Upper lobe of right lung (tissue), 1 donor: ENCODE measurements at regions not wholly inside any gene's neighbourhood (a gene's known extent, or its start where the extent isn't known, plus 50 kb on each side); places are given as distances from the start of the nearest gene placed in this dataset.
"Not testable (repeated sequence)": the region's sequence is repeated elsewhere in the genome, so short reads cannot be mapped to it uniquely, and the experiment has no call there.

Experiments
- ATAC-seq: fragments of 200-7000 bp; cut with Tn5 transposase; one replicate; pipeline ENCODE4 v1.9.1; 2020; ENCODE audit warnings: mild to moderate bottlenecking, moderate library complexity
- DNase-seq: peaks from one replicate; pipeline ENCODE4 v3.0.0-alpha.2; 2020
- H3K27ac ChIP-seq: fragments of 200-600 bp; one replicate; pipeline ENCODE4 v1.8.0; 2022
- H3K27me3 ChIP-seq: fragments of 200-600 bp; one replicate; pipeline ENCODE4 v1.8.0; 2022; ENCODE audit warnings: mild to moderate bottlenecking
- H3K36me3 ChIP-seq: fragments of 200-600 bp; one replicate; pipeline ENCODE4 v1.8.0; 2022
- H3K4me1 ChIP-seq: fragments of 200-600 bp; one replicate; pipeline ENCODE4 v1.8.0; 2022
- H3K4me3 ChIP-seq: fragments of 200-600 bp; one replicate; pipeline ENCODE4 v1.8.0; 2022; ENCODE audit warnings: mild to moderate bottlenecking
- H3K9me3 ChIP-seq: fragments of 200-600 bp; one replicate; pipeline ENCODE4 v1.8.0; 2022
- intact Hi-C: fragments of 100-400 bp; cut with DNase I; formaldehyde crosslinking; loops from one replicate; pipeline ENCODE4 v1.11.0; 2022
- TF ChIP-seq, protein P1 (sequence below): fragments of 200-600 bp; IDR thresholded peaks from one replicate; pipeline ENCODE4 v1.8.0; 2022; ENCODE audit warnings: antibody characterized with exemption
- donor health status: DM: no; HTN: yes; CAD: no; lungs with severe emphysema.

DNA sequence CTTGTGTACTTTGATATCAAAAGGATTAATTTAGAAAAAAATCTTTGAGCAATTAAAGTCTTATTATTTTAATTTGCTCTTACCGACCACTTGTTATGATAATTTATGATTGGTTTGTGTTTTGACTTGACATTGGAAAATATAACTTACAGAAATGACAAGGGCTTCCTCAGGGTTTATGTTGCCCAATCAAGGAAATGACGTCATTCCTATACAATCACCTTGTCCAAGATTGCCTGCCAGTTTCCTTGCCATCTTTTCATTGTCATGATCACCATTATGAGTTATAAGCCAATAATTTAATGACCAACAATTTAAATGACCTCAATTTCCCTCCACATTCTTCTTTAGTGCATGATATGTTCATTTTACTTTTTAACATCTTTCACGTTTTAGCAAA lies 351.8 kb upstream of the TMEFF2 start:
- no peak overlapping the region for H3K4me3 ChIP-seq
- H3K36me3 ChIP-seq = no peaks in the 10 kb centered on the region
- no peaks in the 10 kb centered on the region for H3K9me3 ChIP-seq
- H3K27ac ChIP-seq = no peak overlapping the region
- ATAC-seq (no peak), DNase-seq (no peak)
- H3K27me3 ChIP-seq = no peaks in the 10 kb centered on the region
- intact Hi-C loops = no loop called here
- TF ChIP-seq, protein P1, sequence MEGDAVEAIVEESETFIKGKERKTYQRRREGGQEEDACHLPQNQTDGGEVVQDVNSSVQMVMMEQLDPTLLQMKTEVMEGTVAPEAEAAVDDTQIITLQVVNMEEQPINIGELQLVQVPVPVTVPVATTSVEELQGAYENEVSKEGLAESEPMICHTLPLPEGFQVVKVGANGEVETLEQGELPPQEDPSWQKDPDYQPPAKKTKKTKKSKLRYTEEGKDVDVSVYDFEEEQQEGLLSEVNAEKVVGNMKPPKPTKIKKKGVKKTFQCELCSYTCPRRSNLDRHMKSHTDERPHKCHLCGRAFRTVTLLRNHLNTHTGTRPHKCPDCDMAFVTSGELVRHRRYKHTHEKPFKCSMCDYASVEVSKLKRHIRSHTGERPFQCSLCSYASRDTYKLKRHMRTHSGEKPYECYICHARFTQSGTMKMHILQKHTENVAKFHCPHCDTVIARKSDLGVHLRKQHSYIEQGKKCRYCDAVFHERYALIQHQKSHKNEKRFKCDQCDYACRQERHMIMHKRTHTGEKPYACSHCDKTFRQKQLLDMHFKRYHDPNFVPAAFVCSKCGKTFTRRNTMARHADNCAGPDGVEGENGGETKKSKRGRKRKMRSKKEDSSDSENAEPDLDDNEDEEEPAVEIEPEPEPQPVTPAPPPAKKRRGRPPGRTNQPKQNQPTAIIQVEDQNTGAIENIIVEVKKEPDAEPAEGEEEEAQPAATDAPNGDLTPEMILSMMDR = no peak
- H3K4me1 ChIP-seq = no peaks in the 10 kb centered on the region

DNA sequence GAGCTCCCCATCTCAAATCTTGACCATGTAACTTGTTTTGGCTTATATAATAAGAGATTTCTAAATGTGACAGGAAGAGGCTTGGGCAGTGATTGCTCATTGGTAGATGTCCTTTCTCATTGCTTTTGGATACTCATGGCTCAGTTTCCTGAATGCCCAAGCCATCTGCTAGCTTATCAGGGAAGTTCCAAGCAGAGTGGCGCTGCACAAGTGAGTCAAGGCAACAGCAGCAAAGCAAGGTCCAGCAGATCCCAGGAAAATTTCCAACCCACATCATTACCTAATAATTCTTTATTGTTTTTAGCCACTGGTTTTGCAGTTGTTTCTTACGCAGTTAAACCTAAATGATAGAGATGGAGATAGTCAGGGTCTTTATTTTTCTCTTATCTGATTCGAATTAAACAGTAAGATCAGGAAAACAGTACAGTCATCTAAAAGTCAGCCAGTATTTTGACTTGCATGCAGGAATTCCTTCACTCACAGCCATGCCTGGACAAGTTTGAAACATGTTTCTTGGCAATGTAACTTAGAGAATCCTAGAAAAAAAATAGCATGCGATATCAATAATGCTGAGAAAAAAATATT lies 349.7 kb upstream of the TMEFF2 start:
- no peak for ATAC-seq
- H3K27me3 ChIP-seq = no peaks in the 10 kb centered on the region
- no peaks in the 10 kb centered on the region for H3K9me3 ChIP-seq
- no peaks in the 10 kb centered on the region for H3K36me3 ChIP-seq
- H3K4me1 ChIP-seq = no peaks in the 10 kb centered on the region
- no peak for DNase-seq
- no peak overlapping the region for H3K4me3 ChIP-seq
- H3K27ac ChIP-seq = no peak overlapping the region
- TF ChIP-seq, protein P1 = no peak
- intact Hi-C loops = no loop called here

DNA sequence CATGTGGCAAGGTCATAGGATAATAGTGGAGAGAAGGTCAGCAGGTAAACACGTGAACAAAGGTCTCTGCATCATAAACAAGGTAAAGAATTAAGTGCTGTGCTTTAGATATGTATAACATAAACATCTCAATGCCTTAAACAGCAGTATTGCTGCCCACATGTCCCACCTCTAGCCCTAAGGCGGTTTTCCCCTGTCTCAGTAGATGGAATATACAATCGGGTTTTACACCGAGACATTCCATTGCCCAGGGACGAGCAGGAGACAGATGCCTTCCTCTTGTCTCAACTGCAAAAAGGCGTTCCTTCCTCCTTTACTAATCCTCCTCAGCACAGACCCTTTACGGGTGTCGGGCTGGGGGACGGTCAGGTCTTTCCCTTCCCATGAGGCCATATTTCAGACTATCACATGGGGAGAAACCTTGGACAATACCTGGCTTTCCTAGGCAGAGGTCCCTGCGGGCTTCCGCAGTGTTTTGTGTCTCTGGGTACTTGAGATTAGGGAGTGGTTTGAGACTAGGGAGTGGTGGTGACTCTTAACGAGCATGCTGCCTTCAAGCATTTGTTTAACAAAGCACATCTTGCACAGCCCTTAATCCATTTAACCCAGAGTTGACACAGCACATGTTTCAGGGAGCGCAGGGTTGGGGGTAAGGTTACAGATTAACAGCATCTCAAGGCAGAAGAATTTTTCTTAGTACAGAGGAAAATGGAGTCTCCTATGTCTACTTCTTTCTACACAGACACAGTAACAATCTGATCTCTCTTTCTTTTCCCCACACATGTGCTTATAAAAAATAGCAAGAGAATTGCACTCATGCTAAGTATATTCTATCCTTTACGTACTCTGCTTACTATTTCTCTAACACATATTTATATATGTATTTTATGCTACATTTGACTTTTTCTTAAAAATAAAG lies 347.7 kb upstream of the TMEFF2 start:
- DNase-seq, H3K4me3 ChIP-seq, H3K4me1 ChIP-seq, H3K27me3 ChIP-seq, H3K27ac ChIP-seq, H3K36me3 ChIP-seq, intact Hi-C loops, H3K9me3 ChIP-seq, ATAC-seq: not testable (repeated sequence)

DNA sequence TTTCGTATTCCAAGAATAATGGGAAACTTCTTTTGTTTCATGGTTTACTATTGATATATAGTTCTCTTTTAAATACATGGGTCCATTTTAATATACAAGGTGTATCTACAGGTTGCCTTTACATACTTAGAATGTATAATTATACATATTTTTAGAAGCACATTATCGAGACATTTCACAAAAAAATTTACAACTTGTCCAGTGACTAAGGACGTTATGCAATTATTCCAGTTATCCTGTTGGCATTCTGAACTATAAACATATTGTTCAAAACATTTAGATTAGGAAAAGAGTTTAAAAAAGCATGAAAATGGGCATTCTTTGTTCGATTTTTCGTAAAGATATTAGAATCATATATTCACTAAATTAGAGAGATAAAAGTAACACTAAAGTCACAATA lies 344.6 kb upstream of the TMEFF2 start:
- Histone ChIP-seq H3K4me3 (no peak overlapping the region), H3K4me1 (no peaks in the 10 kb centered on the region), H3K9me3 (no peaks in the 10 kb centered on the region), H3K27me3 (no peaks in the 10 kb centered on the region), H3K36me3 (no peaks in the 10 kb centered on the region), H3K27ac (no peak overlapping the region)
- ATAC-seq (no peak), DNase-seq (no peak)
- TF ChIP-seq, protein P1 = no peak
- intact Hi-C loops = no loop called here

DNA sequence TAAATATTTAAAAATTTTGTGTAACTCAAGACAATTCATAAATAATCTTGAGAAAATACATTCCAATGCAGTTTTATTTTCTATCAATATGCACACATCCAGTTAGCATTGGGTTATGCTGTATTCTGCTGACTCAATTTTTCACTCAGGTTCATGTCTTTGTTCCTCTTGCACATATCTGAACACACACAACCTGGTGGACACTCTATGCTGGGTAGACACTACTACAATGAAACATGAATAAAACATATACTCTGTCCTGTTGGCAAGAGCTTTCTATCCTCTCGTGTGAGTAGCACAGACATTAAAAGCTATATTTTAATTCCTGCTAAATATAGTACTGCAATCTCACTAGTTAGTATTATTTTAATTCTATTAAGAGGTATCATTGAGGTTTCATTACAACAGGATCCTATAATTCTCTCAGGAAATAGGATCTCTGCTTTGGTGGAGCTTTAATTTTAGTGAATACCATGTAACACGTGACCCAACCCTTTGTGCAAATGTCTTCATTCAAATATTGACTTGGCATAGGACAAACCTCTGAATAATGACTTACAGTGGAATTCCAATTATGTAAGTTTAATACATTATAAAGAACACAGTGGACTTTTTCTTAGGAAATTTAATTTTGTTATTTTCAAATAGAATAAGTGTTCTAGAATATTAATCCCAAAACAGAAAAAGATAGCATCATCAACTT lies 342.3 kb upstream of the TMEFF2 start:
- DNase-seq (no peak), ATAC-seq (no peak)
- intact Hi-C loops = no loop called here
- TF ChIP-seq, protein P1 = no peak
- H3K4me3 ChIP-seq = no peak overlapping the region
- H3K36me3 ChIP-seq = no peaks in the 10 kb centered on the region
- H3K4me1 ChIP-seq = no peaks in the 10 kb centered on the region
- H3K27ac ChIP-seq = no peak overlapping the region
- H3K9me3 ChIP-seq = no peaks in the 10 kb centered on the region
- no peaks in the 10 kb centered on the region for H3K27me3 ChIP-seq
